SK-N-MC (cell line): ENCODE measurements at regions not wholly inside any gene's neighbourhood (a gene's known extent, or its start where the extent isn't known, plus 50 kb on each side); places are given as distances from the start of the nearest gene placed in this dataset.

Source experiments
- EZH2 ChIP-seq: fragments of 200-600 bp; sonication (generic); IDR thresholded peaks from one replicate; pipeline ENCODE4 v1.6.1; 2017; ENCODE audit warnings: antibody characterized with exemption
- POLR2AphosphoS5 ChIP-seq: IDR thresholded peaks from 2 replicates; pipeline ENCODE4 v1.6.1; 2012; ENCODE audit warnings: mild to moderate bottlenecking, low read depth, low read length, borderline replicate concordance

DNA sequence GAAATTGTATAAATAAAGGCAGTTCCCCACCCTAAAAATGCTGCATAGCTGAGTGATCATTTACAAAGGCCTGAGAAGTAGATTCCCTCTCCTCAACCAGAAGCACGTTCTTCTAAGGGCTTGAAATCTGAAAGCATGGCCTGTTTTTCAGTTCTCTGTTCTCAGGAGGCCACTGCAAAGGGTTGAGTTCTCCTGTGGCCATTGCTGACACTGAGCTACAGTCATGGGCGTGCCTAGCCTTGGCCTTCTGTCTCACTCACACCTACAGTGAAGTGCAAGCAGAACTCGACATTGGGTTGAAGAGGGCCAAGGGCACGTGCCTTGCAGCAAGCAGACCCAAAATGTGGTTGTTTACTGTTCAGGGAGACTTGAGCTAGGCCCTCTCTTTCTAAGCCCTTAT is 276.6 kb upstream of the VLDLR start:
- no peak for TF ChIP-seq POLR2AphosphoS5
- no peak for TF ChIP-seq EZH2
